Activated B cell treated with CpG ODN at 0.5 μM for 24 hours (primary cell): ENCODE measurements at regions not wholly inside any gene's neighbourhood (a gene's known extent, or its start where the extent isn't known, plus 50 kb on each side); places are given as distances from the start of the nearest gene placed in this dataset.

Experiments used
- ATAC-seq: fragments of 200-7000 bp; cut with Tn5 transposase; one replicate; pipeline ENCODE4 v1.10.0; 2021; ENCODE audit warnings: low read depth, mild to moderate bottlenecking, moderate library complexity
- CTCF ChIA-PET: fragments of 350-600 bp; sonication (Branson Sonifier 250); formaldehyde crosslinking; loops from one replicate; lab custom pipeline; 2021; ENCODE audit warnings: antibody characterized with exemption; lab: Charles Lee
- POLR2A ChIA-PET: fragments of 350-600 bp; sonication (Branson Sonifier 250); formaldehyde crosslinking; loops from one replicate; lab custom pipeline; 2021; ENCODE audit warnings: antibody characterized with exemption; lab: Charles Lee
- DNase-seq: peaks from one replicate; pipeline ENCODE4 v3.0.0; 2022
- H3K27ac Mint-ChIP-seq: one replicate; pipeline ENCODE4 v1.8.0; 2020; ENCODE audit warnings: mixed read lengths
- H3K27me3 Mint-ChIP-seq: one replicate; pipeline ENCODE4 v1.8.0; 2021; ENCODE audit warnings: mixed read lengths
- H3K36me3 Mint-ChIP-seq: one replicate; pipeline ENCODE4 v1.8.0; 2021; ENCODE audit warnings: low read depth, mixed read lengths
- H3K4me1 Mint-ChIP-seq: one replicate; pipeline ENCODE4 v1.8.0; 2021; ENCODE audit warnings: mixed read lengths
- H3K4me3 Mint-ChIP-seq: one replicate; pipeline ENCODE4 v1.8.0; 2020; ENCODE audit warnings: mild to moderate bottlenecking, mixed read lengths
- H3K9me3 Mint-ChIP-seq: one replicate; pipeline ENCODE4 v1.8.0; 2020; ENCODE audit warnings: mixed read lengths
- CTCF ChIP-seq: fragments of 200-600 bp; IDR thresholded peaks from one replicate; pipeline ENCODE4 v1.8.0; 2022; ENCODE audit warnings: antibody characterized with exemption, mild to moderate bottlenecking
- intact Hi-C: fragments of 100-400 bp; cut with micrococcal nuclease; formaldehyde crosslinking; loops from one replicate; pipeline ENCODE4 v1.15.1; 2024

GRCh38 chr11:77530879-77531278 lies 57.0 kb upstream of the PAK1 start:
- ChIA-PET POLR2A (no interaction called here), CTCF (no interaction called here)
- Mint-ChIP-seq H3K36me3 (no peaks in the 10 kb centered on the region), H3K4me1 (peaks cover 4% of the 10 kb centered on the region), H3K27ac (no peak overlapping the region), H3K4me3 (no peak overlapping the region), H3K9me3 (no peaks in the 10 kb centered on the region), H3K27me3 (no peaks in the 10 kb centered on the region)
- no peak for ATAC-seq
- intact Hi-C loops, result no loop called here
- no peak for TF ChIP-seq CTCF
- DNase-seq, result no peak

GRCh38 chr11:77529685-77530084 lies 55.8 kb upstream of the PAK1 start:
- DNase-seq, result no peak
- no peak for ATAC-seq
- H3K27ac Mint-ChIP-seq, result no peak overlapping the region
- H3K9me3 Mint-ChIP-seq, result no peaks in the 10 kb centered on the region
- peaks cover 11% of the 10 kb centered on the region for H3K4me1 Mint-ChIP-seq
- TF ChIP-seq CTCF, result no peak
- no peaks in the 10 kb centered on the region for H3K36me3 Mint-ChIP-seq
- intact Hi-C loops, result no loop called here
- no peak overlapping the region for H3K4me3 Mint-ChIP-seq
- ChIA-PET POLR2A (no interaction called here), CTCF (no interaction called here)
- no peaks in the 10 kb centered on the region for H3K27me3 Mint-ChIP-seq

- ChIA-PET POLR2A (no interaction called here), CTCF (interaction anchor here (1.3 kb wide), 1 partner anchor 23 kb away, joined by 4 read pairs; no protein-coding TSS in a partner anchor)
- H3K27me3 Mint-ChIP-seq, result no peaks in the 10 kb centered on the region
- no peaks in the 10 kb centered on the region for H3K36me3 Mint-ChIP-seq
- no peak for TF ChIP-seq CTCF
- ATAC-seq, result no peak
- DNase-seq, result no peak
- H3K4me3 Mint-ChIP-seq, result no peak overlapping the region
- no peak overlapping the region for H3K27ac Mint-ChIP-seq
- H3K9me3 Mint-ChIP-seq, result no peaks in the 10 kb centered on the region
- intact Hi-C loops, result no loop called here
- peaks cover 11% of the 10 kb centered on the region for H3K4me1 Mint-ChIP-seq
Observed at GRCh38 chr11:77525455-77526091, 51.7 kb upstream of the PAK1 start.

GRCh38 chr11:77524539-77524938 lies 50.6 kb upstream of the PAK1 start:
- peaks cover 3% of the 10 kb centered on the region for H3K27me3 Mint-ChIP-seq
- ChIA-PET POLR2A (no interaction called here), CTCF (no interaction called here)
- H3K4me3 Mint-ChIP-seq, result no peak overlapping the region
- ATAC-seq, result no peak
- no peak for TF ChIP-seq CTCF
- no peaks in the 10 kb centered on the region for H3K36me3 Mint-ChIP-seq
- no peak for DNase-seq
- no peak overlapping the region for H3K27ac Mint-ChIP-seq
- H3K4me1 Mint-ChIP-seq, result peaks cover 11% of the 10 kb centered on the region
- no peaks in the 10 kb centered on the region for H3K9me3 Mint-ChIP-seq
- intact Hi-C loops, result no loop called here

- H3K27me3 Mint-ChIP-seq, result peaks cover 3% of the 10 kb centered on the region
- intact Hi-C loops, result no loop called here
- ChIA-PET POLR2A (no interaction called here), CTCF (no interaction called here)
- no peak for TF ChIP-seq CTCF
- H3K9me3 Mint-ChIP-seq, result no peaks in the 10 kb centered on the region
- peaks cover 11% of the 10 kb centered on the region for H3K4me1 Mint-ChIP-seq
- no peak for DNase-seq
- H3K4me3 Mint-ChIP-seq, result no peak overlapping the region
- H3K36me3 Mint-ChIP-seq, result no peaks in the 10 kb centered on the region
- no peak for ATAC-seq
- no peak overlapping the region for H3K27ac Mint-ChIP-seq
Observed at GRCh38 chr11:77523712-77524111, 49.8 kb upstream of the PAK1 start.
